ENCODE measurements at regions not wholly inside any gene's neighbourhood (a gene's known extent, or its start where the extent isn't known, plus 50 kb on each side); places are given as distances from the start of the nearest gene placed in this dataset.

DNA sequence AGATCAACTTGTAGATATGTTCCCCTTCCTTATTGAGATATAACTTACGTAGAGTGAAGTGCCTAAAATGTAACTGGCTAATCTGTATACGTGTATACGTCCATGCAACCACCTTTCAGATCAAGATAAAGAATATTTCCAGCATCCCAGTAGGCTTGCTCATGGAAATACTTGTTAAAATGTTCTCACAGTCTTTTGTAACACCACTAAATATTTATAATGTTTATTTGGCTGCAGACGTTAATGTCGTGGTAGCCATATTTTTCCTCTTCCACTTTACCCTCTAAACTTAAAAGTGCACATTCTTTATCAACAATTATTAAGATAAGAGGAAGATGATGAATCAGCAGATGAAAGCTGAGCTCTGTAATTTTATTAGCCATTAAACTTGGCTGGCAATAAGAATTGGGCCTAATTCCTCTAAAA, 447.4 kb downstream of the AEBP2 start:
- no peak for TF ChIP-seq POLR2AphosphoS5 (IDR thresholded peaks at IDR 0.05; ENCODE audit: low read depth, low read length)
- TF ChIP-seq, protein P1, sequence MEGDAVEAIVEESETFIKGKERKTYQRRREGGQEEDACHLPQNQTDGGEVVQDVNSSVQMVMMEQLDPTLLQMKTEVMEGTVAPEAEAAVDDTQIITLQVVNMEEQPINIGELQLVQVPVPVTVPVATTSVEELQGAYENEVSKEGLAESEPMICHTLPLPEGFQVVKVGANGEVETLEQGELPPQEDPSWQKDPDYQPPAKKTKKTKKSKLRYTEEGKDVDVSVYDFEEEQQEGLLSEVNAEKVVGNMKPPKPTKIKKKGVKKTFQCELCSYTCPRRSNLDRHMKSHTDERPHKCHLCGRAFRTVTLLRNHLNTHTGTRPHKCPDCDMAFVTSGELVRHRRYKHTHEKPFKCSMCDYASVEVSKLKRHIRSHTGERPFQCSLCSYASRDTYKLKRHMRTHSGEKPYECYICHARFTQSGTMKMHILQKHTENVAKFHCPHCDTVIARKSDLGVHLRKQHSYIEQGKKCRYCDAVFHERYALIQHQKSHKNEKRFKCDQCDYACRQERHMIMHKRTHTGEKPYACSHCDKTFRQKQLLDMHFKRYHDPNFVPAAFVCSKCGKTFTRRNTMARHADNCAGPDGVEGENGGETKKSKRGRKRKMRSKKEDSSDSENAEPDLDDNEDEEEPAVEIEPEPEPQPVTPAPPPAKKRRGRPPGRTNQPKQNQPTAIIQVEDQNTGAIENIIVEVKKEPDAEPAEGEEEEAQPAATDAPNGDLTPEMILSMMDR (IDR thresholded peaks at IDR 0.05), result no peak
- TF ChIP-seq TCF7L2 (IDR thresholded peaks at IDR 0.05; ENCODE audit: low read depth, low read length), result no peak
- TF ChIP-seq SIN3A (IDR thresholded peaks at IDR 0.05; ENCODE audit: borderline replicate concordance, insufficient read depth, low read depth, low read length), result no peak
- no peak for TF ChIP-seq REST (IDR thresholded peaks at IDR 0.05; ENCODE audit: insufficient read depth in 1 of 2, low read depth in 2 of 2, low read length in 1 of 2)
